Ovary (tissue), 7 donors: ENCODE measurements at regions not wholly inside any gene's neighbourhood (a gene's known extent, or its start where the extent isn't known, plus 50 kb on each side); places are given as distances from the start of the nearest gene placed in this dataset.

Source experiments
- DNase-seq, 5 donors: peaks; one replicate each; pipeline ENCODE4 v3.0.0-alpha.2; 2019 to 2020
- H3K27ac ChIP-seq, 2 donors: fragments of 200-600 bp; one replicate each; pipeline versions ENCODE4 v1.5.1 to v1.8.0; 2019 to 2022
- H3K27me3 ChIP-seq: fragments of 200-600 bp; one replicate; pipeline ENCODE4 v1.8.0; 2022
- H3K36me3 ChIP-seq: fragments of 200-600 bp; sonication (generic); one replicate; pipeline ENCODE4 v1.5.1; 2019
- H3K4me1 ChIP-seq: one replicate; pipeline ENCODE4 v1.8.1; 2013; ENCODE audit warnings: mild to moderate bottlenecking, moderate library complexity; ENCODE audit not compliant: insufficient read depth
- H3K4me3 ChIP-seq: fragments of 200-600 bp; sonication (generic); one replicate; pipeline ENCODE4 v1.5.1; 2017
- H3K9me3 ChIP-seq, 2 donors: fragments of 200-600 bp in 1 of 2; sonication (generic) in 1 of 2; one replicate each; pipeline versions ENCODE4 v1.5.1 to v1.8.1; 2013 to 2019; ENCODE audit warnings: mild to moderate bottlenecking in 1 of 2, moderate library complexity in 1 of 2
- CTCF ChIP-seq, 3 donors: fragments of 450-650 bp in 2 of 3; fragments of 200-600 bp in 1 of 3; IDR thresholded peaks; one replicate each; pipeline versions ENCODE4 v1.5.1 to v1.8.0; 2016 to 2022; ENCODE audit warnings: antibody characterized with exemption in 3 of 3, mild to moderate bottlenecking in 1 of 3
- EP300 ChIP-seq: sonication (generic); formaldehyde crosslinking; IDR thresholded peaks from one replicate; pipeline ENCODE4 v1.6.1; 2017; ENCODE audit warnings: antibody characterized with exemption
- POLR2A ChIP-seq: fragments of 450-650 bp; IDR thresholded peaks from one replicate; pipeline ENCODE4 v1.6.1; 2017; ENCODE audit warnings: antibody characterized with exemption, mild to moderate bottlenecking, moderate library complexity
- WGBS, 3 donors: extraction: QIAGEN DNeasy Blood & Tissue Kit in 1 of 3; methylation state at CpG; one replicate each; pipeline versions ENCODE4 v1.1.5 to v1.1.7; 2013 to 2017; 5-methylcytosine and 5-hydroxymethylcytosine counted together
- intact Hi-C, 4 donors: fragments of 100-400 bp; cut with DNase I; formaldehyde crosslinking; loops; one replicate each; pipeline versions ENCODE4 v1.11.0 to v1.15.1; 2022 to 2023
- donor health status: DM: no; HTN: no; CAD: no; lungs with moderate emphysema.
- donor health status: DM: no; HTN: no; CAD: no.
- donor health status: Bipolar disorder and iron deficiency.
- donor health status: DM: no; HTN: no; CAD: no.
- donor health status: DM: yes; HTN: yes; CAD: no.

GRCh38 chrX:9137152-9137551, 103.2 kb upstream of the FAM9B start:
- Histone ChIP-seq H3K36me3 (no peaks in the 10 kb centered on the region), H3K9me3 (peaks cover 0 to 3% of the 10 kb centered on the region in 2 donors), H3K27ac (no peak overlapping the region), H3K4me1 (no peaks in the 10 kb centered on the region), H3K4me3 (no peak overlapping the region), H3K27me3 (no peaks in the 10 kb centered on the region)
- intact Hi-C loops: no loop called here
- WGBS, 3 donors: 84 to 87% (median 87%) methylated on average over 6 of the region's 6 CpGs
- DNase-seq: no peak
- TF ChIP-seq CTCF (IDR thresholded peaks at IDR 0.05) (no peak), EP300 (no peak), POLR2A (no peak)

- WGBS, 3 donors: 45 to 58% (median 47%) methylated on average over 2 of the region's 2 CpGs
- Histone ChIP-seq H3K27ac (no peak overlapping the region), H3K27me3 (no peaks in the 10 kb centered on the region), H3K36me3 (no peaks in the 10 kb centered on the region), H3K4me1 (no peaks in the 10 kb centered on the region), H3K4me3 (no peak overlapping the region), H3K9me3 (peaks cover 0 to 3% of the 10 kb centered on the region in 2 donors)
- no peak for DNase-seq
- intact Hi-C loops: no loop called here
- no peak for TF ChIP-seq EP300
- no peak for TF ChIP-seq POLR2A
- no peak for TF ChIP-seq CTCF (IDR thresholded peaks at IDR 0.05)
These were observed 107.6 kb upstream of the FAM9B start for GRCh38 chrX:9141496-9141895.

- 60 to 63% (median 61%) methylated on average over 13 of the region's 13 CpGs for WGBS, 3 donors
- Histone ChIP-seq H3K27me3 (no peaks in the 10 kb centered on the region), H3K9me3 (peaks cover 0 to 3% of the 10 kb centered on the region in 2 donors), H3K27ac (no peak overlapping the region), H3K4me1 (peaks cover 7% of the 10 kb centered on the region), H3K4me3 (no peak overlapping the region), H3K36me3 (no peaks in the 10 kb centered on the region)
- intact Hi-C loops: no loop called here
- no peak for DNase-seq
- TF ChIP-seq POLR2A: no peak
- no peak for TF ChIP-seq EP300
- no peak for TF ChIP-seq CTCF (IDR thresholded peaks at IDR 0.05)
These were observed 110.8 kb upstream of the FAM9B start for GRCh38 chrX:9144701-9145241.

GRCh38 chrX:9146657-9147056, 112.7 kb upstream of the FAM9B start:
- WGBS, 3 donors: 85 to 87% (median 87%) methylated on average over 9 of the region's 9 CpGs
- TF ChIP-seq POLR2A (no peak), EP300 (no peak), CTCF (IDR thresholded peaks at IDR 0.05) (no peak)
- intact Hi-C loops: no loop called here
- H3K4me3 ChIP-seq: no peak overlapping the region
- H3K9me3 ChIP-seq: no peaks in the 10 kb centered on the region
- no peaks in the 10 kb centered on the region for H3K36me3 ChIP-seq
- no peaks in the 10 kb centered on the region for H3K27me3 ChIP-seq
- H3K27ac ChIP-seq: no peak overlapping the region
- H3K4me1 ChIP-seq: peaks cover 7% of the 10 kb centered on the region
- DNase-seq: no peak
